GM23338 (cell line): ENCODE measurements at regions not wholly inside any gene's neighbourhood (a gene's known extent, or its start where the extent isn't known, plus 50 kb on each side); places are given as distances from the start of the nearest gene placed in this dataset.

ENCODE experiments used
- ATAC-seq: fragments of 200-7000 bp; cut with Tn5 transposase; 3 replicates; pipeline ENCODE4 v1.9.1; 2020
- DNase-seq: peaks from one replicate; pipeline ENCODE4 v3.0.0-alpha.2; 2015; ENCODE audit warnings: low spot score
- H2AFZ ChIP-seq: fragments of 200-600 bp; sonication (generic); 2 replicates; pipeline ENCODE4 v1.8.0; 2016; ENCODE audit warnings: antibody characterized with exemption, mild to moderate bottlenecking, moderate library complexity
- H3F3A ChIP-seq: fragments of 200-600 bp; sonication (generic); replicated peaks from 2 replicates; pipeline ENCODE4 v1.8.0; 2017; ENCODE audit warnings: antibody characterized with exemption, mixed run types, low read depth
- H3K27ac ChIP-seq: fragments of 200-600 bp; sonication (generic); 2 replicates; pipeline ENCODE4 v1.6.1; 2016; ENCODE audit warnings: low read depth
- H3K27me3 ChIP-seq: fragments of 200-600 bp; sonication (generic); 2 replicates; pipeline ENCODE4 v1.8.0; 2016; ENCODE audit warnings: mild to moderate bottlenecking, mixed run types, moderate library complexity; ENCODE audit not compliant: insufficient read depth
- H3K36me3 ChIP-seq: fragments of 200-600 bp; sonication (generic); 2 replicates; pipeline ENCODE4 v1.8.0; 2016; ENCODE audit warnings: mild to moderate bottlenecking; ENCODE audit not compliant: insufficient read depth
- H3K4me1 ChIP-seq: fragments of 200-600 bp; sonication (generic); 2 replicates; pipeline ENCODE4 v1.8.0; 2016; ENCODE audit warnings: mild to moderate bottlenecking, moderate library complexity; ENCODE audit not compliant: insufficient read depth
- H3K4me2 ChIP-seq: fragments of 200-600 bp; sonication (generic); 2 replicates; pipeline ENCODE4 v1.7.1; 2017; ENCODE audit warnings: mixed run types
- H3K4me3 ChIP-seq: fragments of 200-600 bp; sonication (generic); 2 replicates; pipeline ENCODE4 v1.6.1; 2016; ENCODE audit warnings: mixed run types
- H3K79me2 ChIP-seq: fragments of 200-600 bp; sonication (generic); replicated peaks from 2 replicates; pipeline ENCODE4 v1.8.0; 2017; ENCODE audit warnings: mild to moderate bottlenecking; ENCODE audit not compliant: insufficient read depth
- H3K9me2 ChIP-seq: fragments of 200-600 bp; sonication (generic); 2 replicates; pipeline ENCODE4 v1.8.0; 2017; ENCODE audit not compliant: insufficient read depth
- H4K20me1 ChIP-seq: fragments of 200-600 bp; sonication (generic); replicated peaks from 2 replicates; pipeline ENCODE4 v1.8.0; 2017; ENCODE audit warnings: mild to moderate bottlenecking; ENCODE audit not compliant: insufficient read depth
- H3K27ac Mint-ChIP-seq: 2 replicates; pipeline ENCODE4 v1.8.0; 2020; ENCODE audit warnings: inconsistent platforms, mild to moderate bottlenecking, moderate library complexity, mixed read lengths
- H3K27me3 Mint-ChIP-seq: 3 replicates; pipeline ENCODE4 v1.8.0; 2022; ENCODE audit warnings: low read depth, mild to moderate bottlenecking, moderate library complexity, mixed read lengths, inconsistent platforms; ENCODE audit not compliant: insufficient read depth, poor library complexity
- H3K36me3 Mint-ChIP-seq: 3 replicates; pipeline ENCODE4 v1.8.0; 2021; ENCODE audit warnings: low read depth, mild to moderate bottlenecking, inconsistent platforms, moderate library complexity, mixed read lengths
- H3K4me1 Mint-ChIP-seq: 3 replicates; pipeline ENCODE4 v1.8.0; 2020; ENCODE audit warnings: mild to moderate bottlenecking, inconsistent platforms, mixed read lengths
- H3K4me3 Mint-ChIP-seq: 3 replicates; pipeline ENCODE4 v1.8.0; 2021; ENCODE audit warnings: moderate library complexity, mild to moderate bottlenecking, inconsistent platforms, mixed read lengths
- H3K9me3 Mint-ChIP-seq: 3 replicates; pipeline ENCODE4 v1.8.0; 2020; ENCODE audit warnings: moderate library complexity, mild to moderate bottlenecking, inconsistent platforms, mixed read lengths
- EZH2 ChIP-seq: fragments of 200-600 bp; sonication (generic); IDR thresholded peaks from one replicate; pipeline ENCODE4 v1.8.0; 2017; ENCODE audit warnings: antibody characterized with exemption, mild to moderate bottlenecking, low read depth; ENCODE audit not compliant: unreplicated experiment
- JUNB ChIP-seq: IDR thresholded peaks from one replicate; pipeline ENCODE4 v1.6.1; 2016; ENCODE audit warnings: antibody characterized with exemption; ENCODE audit not compliant: unreplicated experiment
- NANOG ChIP-seq: IDR thresholded peaks from 2 replicates; pipeline ENCODE4 v1.6.1; 2016; ENCODE audit warnings: antibody characterized with exemption, borderline replicate concordance
- ZNF331 ChIP-seq: fragments of 250-450 bp; sonication (Bioruptor Pico); IDR thresholded peaks from 2 replicates; pipeline ENCODE4 v1.5.0; 2020; ENCODE audit warnings: low read depth, mild to moderate bottlenecking, moderate library complexity
- ZNF462 ChIP-seq: fragments of 250-450 bp; sonication (Bioruptor Pico); IDR thresholded peaks from 2 replicates; pipeline ENCODE4 v1.5.0; 2020; ENCODE audit warnings: mild to moderate bottlenecking, moderate library complexity
- TF ChIP-seq, protein P1 (sequence below): IDR thresholded peaks from one replicate; pipeline ENCODE4 v1.6.1; 2018; ENCODE audit warnings: antibody characterized with exemption; ENCODE audit not compliant: unreplicated experiment

DNA sequence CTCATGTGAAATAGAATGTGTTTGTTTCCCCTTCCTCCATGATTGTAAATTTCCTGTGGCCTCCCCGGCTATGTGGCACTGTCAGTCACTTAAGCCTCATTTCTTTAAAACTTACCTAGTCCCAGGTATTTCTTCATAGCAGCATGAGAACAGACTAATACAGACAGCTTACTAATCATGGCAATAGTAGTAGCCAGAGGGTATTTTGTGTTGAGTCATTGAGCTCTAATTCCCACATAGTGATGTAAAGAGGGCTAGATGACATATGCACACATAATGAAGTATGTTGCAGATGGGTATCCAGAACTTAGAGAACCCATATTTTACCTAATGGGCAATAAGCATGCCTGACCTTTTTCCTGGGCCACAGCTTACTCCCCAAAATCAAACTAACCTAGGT is 1197.2 kb downstream of the PCDH7 start (continued):
- TF ChIP-seq ZNF462 = no peak

- Histone ChIP-seq H4K20me1 (no peaks in the 10 kb centered on the region), H3F3A (no peaks in the 10 kb centered on the region), H3K4me1 (no peaks in the 10 kb centered on the region), H2AFZ (no peak overlapping the region), H3K9me2 (0 out of 2 replicates have a peak, but pooled peaks cover 3% of the 10 kb centered on the region), H3K27me3 (no peaks in the 10 kb centered on the region), H3K79me2 (no peaks in the 10 kb centered on the region), H3K4me3 (no peak overlapping the region), H3K27ac (no peak overlapping the region), H3K4me2 (no peak overlapping the region), H3K36me3 (no peaks in the 10 kb centered on the region; the same call in 1 of the 2 replicates)
- Mint-ChIP-seq H3K27me3 (no peaks in the 10 kb centered on the region), H3K4me3 (no peak overlapping the region), H3K36me3 (peaks cover 9% of the 10 kb centered on the region), H3K9me3 (peaks cover 26% of the 10 kb centered on the region), H3K27ac (no peak overlapping the region), H3K4me1 (no peaks in the 10 kb centered on the region)
- DNase-seq (no peak), ATAC-seq (no peak)
- TF ChIP-seq, protein P1, sequence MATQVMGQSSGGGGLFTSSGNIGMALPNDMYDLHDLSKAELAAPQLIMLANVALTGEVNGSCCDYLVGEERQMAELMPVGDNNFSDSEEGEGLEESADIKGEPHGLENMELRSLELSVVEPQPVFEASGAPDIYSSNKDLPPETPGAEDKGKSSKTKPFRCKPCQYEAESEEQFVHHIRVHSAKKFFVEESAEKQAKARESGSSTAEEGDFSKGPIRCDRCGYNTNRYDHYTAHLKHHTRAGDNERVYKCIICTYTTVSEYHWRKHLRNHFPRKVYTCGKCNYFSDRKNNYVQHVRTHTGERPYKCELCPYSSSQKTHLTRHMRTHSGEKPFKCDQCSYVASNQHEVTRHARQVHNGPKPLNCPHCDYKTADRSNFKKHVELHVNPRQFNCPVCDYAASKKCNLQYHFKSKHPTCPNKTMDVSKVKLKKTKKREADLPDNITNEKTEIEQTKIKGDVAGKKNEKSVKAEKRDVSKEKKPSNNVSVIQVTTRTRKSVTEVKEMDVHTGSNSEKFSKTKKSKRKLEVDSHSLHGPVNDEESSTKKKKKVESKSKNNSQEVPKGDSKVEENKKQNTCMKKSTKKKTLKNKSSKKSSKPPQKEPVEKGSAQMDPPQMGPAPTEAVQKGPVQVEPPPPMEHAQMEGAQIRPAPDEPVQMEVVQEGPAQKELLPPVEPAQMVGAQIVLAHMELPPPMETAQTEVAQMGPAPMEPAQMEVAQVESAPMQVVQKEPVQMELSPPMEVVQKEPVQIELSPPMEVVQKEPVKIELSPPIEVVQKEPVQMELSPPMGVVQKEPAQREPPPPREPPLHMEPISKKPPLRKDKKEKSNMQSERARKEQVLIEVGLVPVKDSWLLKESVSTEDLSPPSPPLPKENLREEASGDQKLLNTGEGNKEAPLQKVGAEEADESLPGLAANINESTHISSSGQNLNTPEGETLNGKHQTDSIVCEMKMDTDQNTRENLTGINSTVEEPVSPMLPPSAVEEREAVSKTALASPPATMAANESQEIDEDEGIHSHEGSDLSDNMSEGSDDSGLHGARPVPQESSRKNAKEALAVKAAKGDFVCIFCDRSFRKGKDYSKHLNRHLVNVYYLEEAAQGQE = no peak
- TF ChIP-seq ZNF462 (no peak), ZNF331 (CRISPR knock-in tag) (no peak), EZH2 (no peak), NANOG (no peak), JUNB (no peak)
Observed at GRCh38 chr4:31918891-31919290, 1198.7 kb downstream of the PCDH7 start.
